ENCODE measurements at regions not wholly inside any gene's neighbourhood (a gene's known extent, or its start where the extent isn't known, plus 50 kb on each side); places are given as distances from the start of the nearest gene placed in this dataset.

DNA sequence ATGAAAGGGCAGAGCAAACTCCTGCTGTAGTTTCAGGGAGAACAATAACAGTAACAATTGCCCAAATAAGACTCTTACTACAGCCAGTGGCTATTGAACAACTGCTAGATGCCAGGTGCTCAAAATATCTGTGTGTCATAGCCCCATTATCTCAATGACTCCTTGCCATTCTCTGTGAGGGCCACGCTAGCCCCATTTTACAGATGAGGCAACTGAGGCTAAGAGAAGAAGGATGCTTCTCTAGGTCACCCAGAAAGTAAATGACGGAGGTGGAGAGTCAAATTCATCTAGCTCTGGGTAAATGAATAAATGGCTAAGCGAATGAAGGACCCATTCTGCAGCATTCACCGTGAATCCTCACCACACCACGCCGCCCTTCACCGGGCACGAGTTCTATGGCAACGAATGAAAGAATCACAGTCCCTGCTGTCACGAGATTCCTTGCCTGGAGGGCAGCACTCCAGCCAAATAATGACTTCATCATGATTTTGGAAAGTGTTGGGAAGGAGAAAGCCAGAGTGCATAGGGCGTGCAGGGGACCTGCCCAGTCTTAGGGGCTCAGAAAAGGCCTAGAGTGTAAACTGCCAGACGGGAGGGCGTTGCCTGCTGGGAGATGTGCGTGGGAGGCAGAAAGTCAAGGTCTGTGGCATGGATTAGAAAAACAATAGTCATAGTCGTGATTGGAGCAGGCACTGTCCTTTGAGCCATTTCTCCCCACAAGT lies 147.2 kb downstream of the C9orf50 start:
- DNase-seq (ENCODE audit: low read depth) = no peak

- DNase-seq (ENCODE audit: low read depth) = no peak
These were observed 148.2 kb downstream of the C9orf50 start for GRCh38 chr9:129472651-129473102.

DNA sequence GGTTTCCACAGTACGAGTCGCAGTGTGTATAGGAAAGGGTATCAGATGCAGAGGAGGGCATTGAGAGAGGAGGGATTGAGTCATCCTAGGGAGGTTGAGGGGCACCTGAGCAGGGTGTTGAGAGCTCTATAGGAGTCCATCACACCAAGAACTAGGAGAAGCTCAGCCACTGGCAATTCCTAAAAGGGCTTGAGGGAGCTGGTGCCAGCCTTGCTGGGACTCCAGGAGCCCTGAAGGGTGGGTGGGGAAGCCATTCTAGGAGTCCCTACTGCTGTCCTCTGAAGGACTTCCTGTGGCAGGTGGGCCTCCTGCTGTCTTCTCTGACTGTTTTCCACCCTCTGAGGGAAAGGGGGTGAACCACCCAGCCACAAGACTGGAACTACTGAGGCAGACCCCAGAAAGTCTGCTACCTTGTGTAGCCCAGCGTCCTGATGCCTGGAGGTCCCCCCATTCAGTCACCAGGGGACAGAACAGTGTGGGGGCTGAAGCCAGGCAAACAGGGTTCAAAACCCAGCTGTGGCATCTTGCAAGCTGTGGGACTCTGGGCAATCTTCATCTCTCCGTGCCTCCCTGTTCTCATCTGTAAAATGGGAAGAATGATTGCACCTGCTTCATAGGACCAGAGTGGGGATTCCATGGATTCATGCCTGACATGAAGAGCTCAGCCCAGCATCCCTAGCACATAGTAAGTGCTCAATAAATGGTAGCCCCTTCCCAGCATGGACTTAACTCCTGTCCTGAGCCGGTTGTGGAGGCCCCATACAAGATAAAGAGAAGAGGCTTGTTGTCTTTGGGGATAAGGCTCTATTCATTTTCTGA lies 149.5 kb downstream of the C9orf50 start:
- peak; percentile 6 for DNase-seq (ENCODE audit: low read depth)

- no peak for DNase-seq (ENCODE audit: low read depth)
These were observed 150.9 kb downstream of the C9orf50 start for GRCh38 chr9:129469988-129470316.

DNA sequence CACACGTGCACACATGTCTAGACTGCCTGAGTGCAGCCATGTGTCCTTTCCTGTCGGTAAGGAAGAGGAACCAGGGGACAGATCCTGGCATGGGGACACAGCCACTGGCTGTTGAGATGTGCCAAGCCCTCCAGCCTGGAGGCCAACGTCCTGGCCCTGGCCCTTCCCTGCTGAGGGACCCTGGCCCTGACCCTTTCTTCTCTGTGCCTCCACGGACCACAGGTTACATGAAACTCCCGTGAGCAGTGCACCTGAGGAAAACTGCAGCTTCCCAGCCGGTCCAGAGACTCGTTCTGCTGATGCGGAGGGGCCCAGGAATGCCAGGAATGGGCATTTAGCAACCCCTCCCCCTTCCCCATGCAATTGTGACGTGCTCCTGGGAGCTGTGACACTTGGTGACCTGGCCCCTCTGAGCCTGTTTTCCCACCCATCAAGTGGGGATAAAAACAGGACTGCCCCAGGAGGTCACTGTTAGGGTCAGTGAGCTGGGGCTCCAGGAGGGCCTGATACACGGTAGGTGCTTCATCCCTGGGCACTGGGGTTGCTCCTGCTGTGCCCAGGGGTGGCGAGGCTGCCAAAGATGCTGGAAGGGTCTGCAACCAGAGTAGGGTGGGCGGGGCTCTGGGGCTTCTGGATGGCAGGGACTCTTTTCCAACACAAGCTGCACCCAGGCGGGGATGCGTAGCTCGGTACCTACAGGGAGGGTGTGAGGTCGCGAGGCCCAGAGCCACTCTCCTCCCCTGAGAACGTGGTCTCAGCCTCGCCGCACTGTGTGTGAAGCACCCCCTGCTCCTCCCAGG lies 151.5 kb downstream of the C9orf50 start:
- DNase-seq (ENCODE audit: low read depth) = no peak

- no peak for DNase-seq (ENCODE audit: low read depth)
These were observed 152.9 kb downstream of the C9orf50 start for GRCh38 chr9:129467739-129468666.

- no peak for DNase-seq (ENCODE audit: low read depth)
These were observed 153.8 kb downstream of the C9orf50 start for GRCh38 chr9:129467004-129467588.

GRCh38 chr9:129465834-129466535 lies 154.9 kb downstream of the C9orf50 start:
- DNase-seq (ENCODE audit: low read depth) = no peak

GRCh38 chr9:129464972-129465833 lies 155.7 kb downstream of the C9orf50 start:
- DNase-seq (ENCODE audit: low read depth) = no peak

- no peak for DNase-seq (ENCODE audit: low read depth)
These were observed 156.9 kb downstream of the C9orf50 start for GRCh38 chr9:129463994-129464393.

DNA sequence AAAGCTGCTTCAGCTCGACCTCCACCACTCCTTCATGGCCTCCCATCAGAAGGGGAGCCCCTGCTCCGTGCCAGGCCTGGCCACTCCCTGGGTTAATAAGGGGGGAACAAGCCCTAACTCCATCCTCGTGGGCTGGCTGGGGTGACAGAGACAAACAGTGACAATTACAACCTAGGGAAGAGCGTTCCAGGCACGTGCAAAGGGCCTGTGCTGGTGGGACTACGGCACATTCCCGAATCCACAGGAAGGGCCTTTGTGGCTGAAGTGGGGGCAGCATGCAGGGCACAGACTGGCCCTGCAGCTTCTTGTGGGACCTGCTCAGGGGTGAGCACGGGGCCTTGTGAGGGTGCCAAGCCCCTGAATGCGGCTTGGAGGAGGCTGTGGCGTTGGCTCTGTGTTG lies 157.4 kb downstream of the C9orf50 start:
- no peak for DNase-seq (ENCODE audit: low read depth)

DNA sequence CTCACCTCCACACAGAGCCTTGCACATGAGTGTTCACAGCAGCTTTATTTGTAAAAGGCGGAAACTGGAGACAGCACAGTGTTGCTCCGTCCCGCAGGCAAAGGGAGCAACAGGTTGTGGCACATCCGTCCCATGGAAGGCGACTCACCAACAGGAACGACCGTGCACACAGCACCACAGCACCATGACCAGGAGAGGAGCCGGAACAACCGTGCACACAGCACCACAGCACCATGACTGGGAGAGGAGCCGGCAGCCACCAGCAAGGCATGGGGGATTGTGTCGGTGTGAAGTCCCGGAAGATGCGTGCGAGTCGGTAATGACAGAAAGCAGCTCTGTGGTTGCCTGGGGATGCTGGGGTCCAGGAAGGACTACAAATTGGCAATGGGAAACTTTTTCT lies 158.5 kb downstream of the C9orf50 start:
- no peak for DNase-seq (ENCODE audit: low read depth)

DNA sequence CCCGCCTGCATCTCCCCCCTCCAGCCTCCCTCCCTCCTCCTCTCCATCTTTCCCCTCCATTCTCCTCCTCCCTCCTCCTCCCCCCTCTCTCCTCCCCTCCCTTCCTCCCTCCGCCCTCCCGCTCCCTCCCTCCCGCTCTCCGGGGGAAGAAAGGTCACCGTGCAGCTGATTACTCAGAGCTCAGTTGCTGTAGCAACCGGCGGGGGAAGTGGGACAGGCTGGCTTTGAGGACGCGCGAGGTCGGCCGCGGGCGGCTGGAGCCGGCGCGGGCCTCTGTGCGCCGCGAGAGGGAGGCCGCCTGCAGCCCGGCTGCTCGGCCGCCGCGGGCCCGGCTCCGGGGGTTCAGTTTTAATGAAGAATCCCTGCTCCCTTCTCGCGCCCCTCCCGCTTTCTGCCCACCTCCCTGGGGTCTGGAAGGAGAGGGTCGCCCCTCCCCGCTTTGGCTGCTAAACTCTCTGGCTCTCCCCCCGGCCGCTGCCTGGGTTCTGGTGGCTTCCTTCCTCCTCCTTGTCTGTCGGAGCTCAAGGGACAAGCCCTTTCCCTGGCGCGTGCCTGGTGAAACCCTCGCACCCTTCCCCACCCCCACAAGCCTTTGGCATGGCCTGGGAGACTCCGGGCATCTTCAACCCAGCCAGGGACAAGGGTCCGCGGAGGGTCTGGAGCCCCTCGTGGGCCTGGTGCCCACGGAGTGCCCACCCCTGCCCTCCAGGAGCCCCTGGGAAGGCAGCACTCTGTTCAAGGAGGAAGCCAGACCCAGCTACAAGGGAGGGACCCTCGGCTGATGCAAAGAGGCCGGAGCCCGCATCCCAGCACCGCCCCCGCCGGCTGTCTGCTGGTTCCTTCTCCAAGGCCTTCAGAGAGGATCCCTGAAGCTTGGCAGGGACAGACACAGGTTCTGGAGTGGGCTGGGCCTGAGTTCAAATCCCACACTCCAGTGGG lies 160.3 kb downstream of the C9orf50 start:
- peak; percentile 85 for DNase-seq (ENCODE audit: low read depth)

- DNase-seq (ENCODE audit: low read depth) = peak; percentile 52
These were observed 161.2 kb downstream of the C9orf50 start for GRCh38 chr9:129459547-129460322.

DNA sequence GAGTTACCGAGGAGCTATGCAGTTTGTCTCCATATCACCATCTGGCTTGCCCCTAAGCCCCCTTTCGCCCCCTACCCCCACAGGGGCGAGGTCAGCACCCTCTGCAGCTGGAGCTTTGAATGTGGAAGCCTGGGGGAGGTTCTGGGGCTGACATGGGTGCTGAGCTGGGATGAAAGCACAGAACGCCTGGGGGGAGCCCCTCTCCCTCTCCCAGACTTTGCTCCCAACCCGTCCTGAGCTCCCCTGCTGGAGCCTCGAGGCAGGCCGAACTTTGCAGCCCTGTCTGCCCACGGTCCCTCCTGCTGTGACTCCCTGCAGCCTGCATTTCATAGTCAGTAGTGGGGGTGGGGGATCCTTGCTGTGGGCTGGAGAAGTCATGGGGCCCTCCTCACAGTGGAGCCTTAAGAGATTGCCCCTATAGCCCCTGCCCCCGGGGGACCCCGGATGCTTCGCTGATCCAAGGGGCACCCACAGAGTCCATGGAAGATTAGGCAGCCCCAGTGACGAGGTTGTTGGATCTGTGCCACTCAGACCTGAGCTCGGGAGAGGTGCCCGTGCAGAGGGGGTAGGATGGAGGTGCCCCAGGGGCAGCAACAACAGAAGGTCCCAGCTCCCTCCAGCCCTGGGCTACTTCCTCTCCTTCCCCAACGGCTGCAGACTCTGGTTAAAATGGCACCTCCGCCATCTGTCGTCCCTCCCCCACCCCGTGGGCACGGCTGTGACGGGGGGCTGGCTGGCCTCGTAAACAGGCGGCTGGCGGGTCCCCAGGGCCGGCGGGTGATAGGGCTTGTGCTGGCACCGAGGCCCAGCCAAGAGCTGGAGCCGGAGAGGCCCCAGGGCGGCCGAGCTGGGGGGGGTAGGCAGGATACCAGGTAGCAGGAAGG lies 162.0 kb downstream of the C9orf50 start:
- DNase-seq (ENCODE audit: low read depth) = no peak

DNA sequence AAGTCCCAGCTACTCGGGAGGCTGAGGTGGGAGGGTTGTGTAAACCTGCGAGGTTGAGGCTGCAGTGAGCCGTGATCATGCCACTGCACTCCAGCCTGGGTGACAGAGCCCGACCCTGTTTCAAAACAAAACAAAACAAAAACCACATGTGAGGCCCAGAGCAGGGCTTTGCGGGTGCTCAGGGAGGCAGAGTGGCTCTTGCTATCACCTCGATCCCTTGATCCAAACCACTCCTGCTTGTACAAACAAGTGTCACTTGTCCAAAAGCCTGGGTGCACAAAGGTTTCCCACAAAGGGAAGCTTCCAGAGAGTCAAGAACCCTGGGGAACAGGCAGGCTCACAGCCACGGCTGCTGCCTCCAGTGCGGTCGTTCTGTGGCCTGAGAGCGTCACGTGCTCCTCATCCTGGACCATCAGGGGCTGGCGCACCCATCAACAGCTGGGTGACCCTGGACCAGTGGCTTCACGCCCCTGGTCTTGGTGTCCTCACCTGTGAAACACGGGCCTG lies 162.7 kb downstream of the C9orf50 start:
- peak; percentile 37 for DNase-seq (ENCODE audit: low read depth)

All from activated T-cell treated with anti-CD3 and anti-CD28 coated beads for 48 hours (primary cell).